AG04450 (cell line): ENCODE measurements at regions not wholly inside any gene's neighbourhood (a gene's known extent, or its start where the extent isn't known, plus 50 kb on each side); places are given as distances from the start of the nearest gene placed in this dataset.

Experiments
- CTCF ChIA-PET: fragments of 300-600, 350-600 bp; formaldehyde crosslinking; extraction: SDS; loops from one replicate; lab custom pipeline; 2022; ENCODE audit warnings: antibody characterized with exemption, inconsistent platforms; lab: Charles Lee
- POLR2A ChIA-PET: fragments of 350-600 bp; formaldehyde crosslinking; extraction: SDS; loops from one replicate; lab custom pipeline; 2021; ENCODE audit warnings: antibody characterized with exemption, inconsistent platforms; lab: Yijun Ruan, JAX
- DNase-seq: peaks from one replicate; pipeline ENCODE4 v3.0.0-alpha.2; 2011; ENCODE audit warnings: low read depth, low spot score
- H3K27ac ChIP-seq: one replicate; pipeline ENCODE4 v1.5.1; 2012; ENCODE audit warnings: low read depth, low read length, control low read depth
- H3K27me3 ChIP-seq: one replicate; pipeline ENCODE4 v1.6.0; 2012; ENCODE audit warnings: low read length; ENCODE audit not compliant: control insufficient read depth, insufficient read depth
- H3K4me3 ChIP-seq: 2 replicates; pipeline ENCODE4 v1.5.1; 2011; ENCODE audit warnings: mild to moderate bottlenecking, low read depth, low read length, control low read depth
- H3K9me3 ChIP-seq: 2 replicates; pipeline ENCODE4 v1.5.1; 2012; ENCODE audit warnings: low read length; ENCODE audit not compliant: control insufficient read depth, insufficient read depth
- CTCF ChIP-seq: IDR thresholded peaks from 2 replicates; pipeline ENCODE4 v1.5.1; 2011; ENCODE audit warnings: low read depth, low read length, control low read depth, inconsistent platforms

- no peak for TF ChIP-seq CTCF
- CTCF ChIA-PET = no interaction called here
- peaks cover 12% of the 10 kb centered on the region; the same call in 1 of the 2 replicates for H3K9me3 ChIP-seq
- POLR2A ChIA-PET = no interaction called here
- H3K27me3 ChIP-seq = no peaks in the 10 kb centered on the region
- no peak for DNase-seq
- H3K4me3 ChIP-seq = no peak overlapping the region
- H3K27ac ChIP-seq = no peak overlapping the region
Measured at GRCh38 chr12:33277376-33277775, 162.2 kb downstream of the SYT10 start.

- Histone ChIP-seq H3K4me3 (no peak overlapping the region), H3K9me3 (peaks cover 3% of the 10 kb centered on the region; the same call in 1 of the 2 replicates), H3K27ac (no peak overlapping the region), H3K27me3 (no peaks in the 10 kb centered on the region)
- ChIA-PET POLR2A (no interaction called here), CTCF (no interaction called here)
- no peak for DNase-seq
- TF ChIP-seq CTCF = no peak
Measured at GRCh38 chr12:33267641-33268040, 172.0 kb downstream of the SYT10 start.

DNA sequence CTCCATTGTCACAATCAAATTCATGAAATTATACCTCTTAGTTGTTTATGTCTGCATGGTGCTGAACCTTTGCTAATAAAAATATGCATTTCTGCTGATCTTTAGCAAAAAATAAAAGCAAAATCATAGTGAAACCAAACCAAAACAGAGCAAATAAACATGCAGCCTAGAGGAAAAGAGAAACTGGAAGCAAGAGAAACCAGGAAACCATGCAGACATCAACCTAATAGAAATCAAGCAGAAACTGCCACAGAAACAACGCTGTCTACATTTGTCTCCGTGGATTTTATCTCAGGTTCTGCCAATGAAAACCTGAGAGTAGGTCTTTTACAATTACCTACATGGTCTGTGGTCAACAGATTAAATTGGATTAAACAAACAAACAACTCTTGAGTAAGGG, 173.7 kb downstream of the SYT10 start:
- Histone ChIP-seq H3K27ac (no peak overlapping the region), H3K9me3 (no peaks in the 10 kb centered on the region), H3K27me3 (no peaks in the 10 kb centered on the region), H3K4me3 (no peak overlapping the region)
- DNase-seq = no peak
- ChIA-PET CTCF (no interaction called here), POLR2A (no interaction called here)
- no peak for TF ChIP-seq CTCF

GRCh38 chr12:33265033-33265731, 174.4 kb downstream of the SYT10 start:
- Histone ChIP-seq H3K9me3 (0 out of 2 replicates have a peak, but pooled peaks cover 1% of the 10 kb centered on the region), H3K4me3 (no peak overlapping the region), H3K27ac (no peak overlapping the region), H3K27me3 (no peaks in the 10 kb centered on the region)
- no peak for TF ChIP-seq CTCF
- ChIA-PET CTCF (no interaction called here), POLR2A (no interaction called here)
- DNase-seq = no peak

- no peak for DNase-seq
- no peak overlapping the region for H3K4me3 ChIP-seq
- H3K27me3 ChIP-seq = no peaks in the 10 kb centered on the region
- H3K27ac ChIP-seq = no peak overlapping the region
- H3K9me3 ChIP-seq = peaks cover 4% of the 10 kb centered on the region
- POLR2A ChIA-PET = no interaction called here
- TF ChIP-seq CTCF = no peak
- CTCF ChIA-PET = no interaction called here
Measured at GRCh38 chr12:33253178-33253577, 186.4 kb downstream of the SYT10 start.
